GM12878 (cell line): ENCODE measurements at regions not wholly inside any gene's neighbourhood (a gene's known extent, or its start where the extent isn't known, plus 50 kb on each side); places are given as distances from the start of the nearest gene placed in this dataset.

Source experiments
- ATAC-seq: fragments of 200-7000 bp; cut with Tn5 transposase; 3 replicates; pipeline ENCODE4 v1.9.1; 2020; ENCODE audit warnings: mild to moderate bottlenecking, moderate library complexity
- BruUV-seq: library from RNA; stranded (reverse); fragments of 400-500 nt; replicated peaks from 2 replicates; lab custom pipeline; 2021; lab: Mats Ljungman, UMichigan
- CTCF ChIA-PET: fragments of 300-600 bp; sonication (Branson Sonifier 250); formaldehyde crosslinking; extraction: SDS; loops from one replicate; lab custom pipeline; 2021; ENCODE audit warnings: inconsistent platforms; lab: Yijun Ruan, JAX
- POLR2A ChIA-PET: fragments of 350-600 bp; formaldehyde crosslinking; extraction: SDS; loops from one replicate; lab custom pipeline; 2021; ENCODE audit warnings: inconsistent platforms; lab: Charles Lee
- RAD21 ChIA-PET: fragments of 300-600 bp; sonication (Branson Sonifier 250); formaldehyde crosslinking; loops from one replicate; lab custom pipeline; 2023; ENCODE audit warnings: antibody characterized with exemption; ENCODE audit not compliant: unreplicated experiment; lab: Charles Lee
- SMC1A ChIA-PET: fragments of 300-600 bp; sonication (Branson Sonifier 250); formaldehyde crosslinking; loops from one replicate; lab custom pipeline; 2023; ENCODE audit not compliant: unreplicated experiment, uncharacterized antibody; lab: Charles Lee
- DNase-seq: peaks from one replicate; pipeline ENCODE4 v3.0.0-alpha.2; 2011; ENCODE audit warnings: low read depth, low spot score
- FAIRE-seq: peaks from 3 replicates; lab custom pipeline; 2011; peaks lifted over from hg19 to GRCh38; lab: Jason Lieb, UNC
- H2AFZ ChIP-seq: 2 replicates; pipeline ENCODE4 v1.6.0; 2011; ENCODE audit warnings: low read depth, low read length, control low read depth; ENCODE audit not compliant: control insufficient read depth
- H3K27ac ChIP-seq: 2 replicates; pipeline ENCODE4 v1.5.1; 2011; ENCODE audit warnings: control low read depth; ENCODE audit not compliant: control insufficient read depth, insufficient read depth
- H3K27me3 ChIP-seq, 2 experiments: replicated peaks in 1 of 2; 2 replicates each; pipeline versions ENCODE4 v1.6.0 to v1.6.1; 2011; ENCODE audit warnings: low read length in 1 of 2; ENCODE audit not compliant: control insufficient read depth in 2 of 2, insufficient read depth in 2 of 2
- H3K36me3 ChIP-seq, 2 experiments: 2 replicates each; pipeline ENCODE4 v1.5.1; 2011; ENCODE audit warnings: low read length in 1 of 2; ENCODE audit not compliant: control insufficient read depth in 2 of 2, insufficient read depth in 2 of 2
- H3K4me1 ChIP-seq: 2 replicates; pipeline ENCODE4 v1.6.1; 2011; ENCODE audit warnings: mild to moderate bottlenecking, low read length, moderate library complexity, mixed read lengths; ENCODE audit not compliant: control insufficient read depth, insufficient read depth
- H3K4me2 ChIP-seq: 2 replicates; pipeline ENCODE4 v1.6.0; 2011; ENCODE audit warnings: control low read depth; ENCODE audit not compliant: control insufficient read depth, insufficient read depth
- H3K4me3 ChIP-seq: fragments of 200-600 bp; sonication (generic); 2 replicates; pipeline ENCODE4 v1.5.1; 2016
- H3K79me2 ChIP-seq: 2 replicates; pipeline ENCODE4 v1.6.0; 2011; ENCODE audit warnings: low read length; ENCODE audit not compliant: control insufficient read depth, insufficient read depth
- H3K9ac ChIP-seq: 2 replicates; pipeline ENCODE4 v1.8.0; 2011; ENCODE audit warnings: low read length, control low read depth, mixed read lengths; ENCODE audit not compliant: control insufficient read depth, insufficient read depth
- H3K9me3 ChIP-seq: replicated peaks from 3 replicates; pipeline ENCODE4 v1.5.1; 2011; ENCODE audit warnings: mild to moderate bottlenecking, low read length; ENCODE audit not compliant: control insufficient read depth, insufficient read depth
- H4K20me1 ChIP-seq: 2 replicates; pipeline ENCODE4 v1.6.0; 2011; ENCODE audit not compliant: control insufficient read depth, insufficient read depth
- HDAC6 ChIP-seq: fragments of 200-600 bp; sonication (generic); IDR thresholded peaks from one replicate; pipeline ENCODE4 v1.8.0; 2017; ENCODE audit warnings: antibody characterized with exemption; ENCODE audit not compliant: unreplicated experiment
- PBX3 ChIP-seq: IDR thresholded peaks from 2 replicates; pipeline ENCODE4 v1.6.1; 2011; ENCODE audit warnings: mild to moderate bottlenecking, low read depth, low read length, moderate library complexity; ENCODE audit not compliant: insufficient replicate concordance
- POU2F2 ChIP-seq: IDR thresholded peaks from 3 replicates; pipeline ENCODE4 v1.6.1; 2011; ENCODE audit warnings: low read depth, mild to moderate bottlenecking, low read length, borderline replicate concordance
- SMARCA5 ChIP-seq: fragments of 450-650 bp; IDR thresholded peaks from 2 replicates; pipeline ENCODE4 v1.6.1; 2017; ENCODE audit warnings: mild to moderate bottlenecking
- SPI1 ChIP-seq: IDR thresholded peaks from 2 replicates; pipeline ENCODE4 v1.6.1; 2011; ENCODE audit warnings: low read depth, mild to moderate bottlenecking, low read length, moderate library complexity, borderline replicate concordance; ENCODE audit not compliant: insufficient read depth
- SUPT20H ChIP-seq: IDR thresholded peaks from 2 replicates; pipeline ENCODE4 v1.6.1; 2011; ENCODE audit warnings: low read depth, mild to moderate bottlenecking, low read length, moderate library complexity, borderline replicate concordance; ENCODE audit not compliant: control insufficient read depth
- ZNF622 ChIP-seq: fragments of 450-650 bp; IDR thresholded peaks from 2 replicates; pipeline ENCODE4 v1.6.1; 2017; ENCODE audit warnings: mild to moderate bottlenecking, inconsistent platforms
- WGBS: methylation state at CpG from one replicate; pipeline ENCODE4 v1.1.6; 2016; ENCODE audit warnings: low lambda C conversion rate; ENCODE audit not compliant: insufficient replicate concordance, insufficient coverage; ENCODE audit errors: missing lambda C conversion rate; 5-methylcytosine and 5-hydroxymethylcytosine counted together
- in situ Hi-C: fragments of 300-500 bp; cut with MboI; formaldehyde crosslinking; loops from 9 replicates; pipeline ENCODE4 v1.14.3; 2018; ENCODE audit warnings: mixed read lengths
- intact Hi-C: fragments of 100-400 bp; cut with micrococcal nuclease; formaldehyde crosslinking; loops from one replicate; pipeline ENCODE4 v1.14.2; 2022; ENCODE audit not compliant: unreplicated experiment

- no peaks in the 10 kb centered on the region for H3K79me2 ChIP-seq
- CTCF ChIA-PET, result interaction anchor here (1.2 to 1.8 kb wide), 3 partner anchors 15 to 28 kb away, joined by 3 to 4 read pairs (median 4); no protein-coding TSS in a partner anchor
- BruUV-seq, result no TSS peak
- no peaks in the 10 kb centered on the region; the same call in 2 of the 3 replicates for H3K9me3 ChIP-seq
- H2AFZ ChIP-seq, result no peak overlapping the region
- intact Hi-C loops, result no loop called here
- no peak overlapping the region for H3K27ac ChIP-seq
- H3K4me1 ChIP-seq, result no peaks in the 10 kb centered on the region
- FAIRE-seq (no peak), ATAC-seq (no peak), DNase-seq (no peak)
- no peak overlapping the region for H3K9ac ChIP-seq
- H4K20me1 ChIP-seq, result no peaks in the 10 kb centered on the region
- 60% methylated on average over 22 of the region's 22 CpGs for WGBS
- no peak overlapping the region for H3K4me3 ChIP-seq
- in situ Hi-C loops, result no loop called here
- no peak overlapping the region for H3K4me2 ChIP-seq
- peaks cover 1 to 2% of the 10 kb centered on the region in 2 experiments; a peak in 2 of 4 replicates for H3K27me3 ChIP-seq
- no peaks in the 10 kb centered on the region for H3K36me3 ChIP-seq
- TF ChIP-seq SPI1 (no peak), HDAC6 (no peak), ZNF622 (no peak), PBX3 (no peak), SUPT20H (no peak), SMARCA5 (no peak), POU2F2 (no peak)
- SMC1A ChIA-PET, result no interaction called here
- POLR2A ChIA-PET, result no interaction called here
- RAD21 ChIA-PET, result no interaction called here
Observed at GRCh38 chr16:85366031-85366763, 246.9 kb upstream of the GSE1 start.
